ENCODE measurements at regions not wholly inside any gene's neighbourhood (a gene's known extent, or its start where the extent isn't known, plus 50 kb on each side); places are given as distances from the start of the nearest gene placed in this dataset.

DNA sequence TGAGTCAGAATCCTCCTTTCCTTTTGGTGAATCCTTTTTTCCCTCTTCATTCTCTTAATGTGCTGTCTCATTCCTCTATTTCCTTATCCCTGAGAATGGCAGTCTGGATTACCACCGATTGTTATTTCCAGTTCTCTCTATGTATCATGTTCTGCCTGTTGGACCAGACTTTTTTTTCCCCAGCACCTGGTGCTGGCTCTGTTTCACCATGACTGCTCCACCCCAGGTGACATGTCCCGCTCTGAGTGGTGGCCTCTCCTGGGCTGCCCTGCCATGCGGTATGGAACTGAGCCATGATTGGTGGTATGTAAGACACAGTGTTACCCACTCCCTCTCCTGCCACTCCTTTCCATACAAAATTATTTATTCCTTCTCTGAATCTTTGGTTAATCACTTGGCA lies 399.9 kb downstream of the GATA3 start:
- TF ChIP-seq, protein P1, sequence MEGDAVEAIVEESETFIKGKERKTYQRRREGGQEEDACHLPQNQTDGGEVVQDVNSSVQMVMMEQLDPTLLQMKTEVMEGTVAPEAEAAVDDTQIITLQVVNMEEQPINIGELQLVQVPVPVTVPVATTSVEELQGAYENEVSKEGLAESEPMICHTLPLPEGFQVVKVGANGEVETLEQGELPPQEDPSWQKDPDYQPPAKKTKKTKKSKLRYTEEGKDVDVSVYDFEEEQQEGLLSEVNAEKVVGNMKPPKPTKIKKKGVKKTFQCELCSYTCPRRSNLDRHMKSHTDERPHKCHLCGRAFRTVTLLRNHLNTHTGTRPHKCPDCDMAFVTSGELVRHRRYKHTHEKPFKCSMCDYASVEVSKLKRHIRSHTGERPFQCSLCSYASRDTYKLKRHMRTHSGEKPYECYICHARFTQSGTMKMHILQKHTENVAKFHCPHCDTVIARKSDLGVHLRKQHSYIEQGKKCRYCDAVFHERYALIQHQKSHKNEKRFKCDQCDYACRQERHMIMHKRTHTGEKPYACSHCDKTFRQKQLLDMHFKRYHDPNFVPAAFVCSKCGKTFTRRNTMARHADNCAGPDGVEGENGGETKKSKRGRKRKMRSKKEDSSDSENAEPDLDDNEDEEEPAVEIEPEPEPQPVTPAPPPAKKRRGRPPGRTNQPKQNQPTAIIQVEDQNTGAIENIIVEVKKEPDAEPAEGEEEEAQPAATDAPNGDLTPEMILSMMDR (IDR thresholded peaks at IDR 0.05) = no peak
- TF ChIP-seq POLR2A (IDR thresholded peaks at IDR 0.05) (no peak), EP300 (IDR thresholded peaks at IDR 0.05) (no peak)
